Osteoblast (primary cell): ENCODE measurements at regions not wholly inside any gene's neighbourhood (a gene's known extent, or its start where the extent isn't known, plus 50 kb on each side); places are given as distances from the start of the nearest gene placed in this dataset.

Experiments used
- DNase-seq: peaks from one replicate; pipeline ENCODE4 v3.0.0; 2011; ENCODE audit warnings: low spot score, mixed read lengths; ENCODE audit not compliant: insufficient read length; ENCODE audit errors: missing footprints
- H2AFZ ChIP-seq: 2 replicates; pipeline ENCODE4 v1.6.0; 2011; ENCODE audit warnings: mild to moderate bottlenecking, low read length
- H3K27ac ChIP-seq: 2 replicates; pipeline ENCODE4 v1.5.1; 2011; ENCODE audit warnings: mild to moderate bottlenecking, low read depth, low read length, moderate library complexity
- H3K27me3 ChIP-seq: 2 replicates; pipeline ENCODE4 v1.6.0; 2012; ENCODE audit warnings: mild to moderate bottlenecking, control low read depth, inconsistent platforms, low read length, moderate library complexity; ENCODE audit not compliant: insufficient read depth
- H3K36me3 ChIP-seq: 2 replicates; pipeline ENCODE4 v1.5.1; 2011; ENCODE audit warnings: mild to moderate bottlenecking, low read length, control low read depth, moderate library complexity; ENCODE audit not compliant: insufficient read depth
- H3K4me1 ChIP-seq: 2 replicates; pipeline ENCODE4 v1.5.1; 2011; ENCODE audit warnings: mild to moderate bottlenecking, low read length, control low read depth, moderate library complexity; ENCODE audit not compliant: insufficient read depth
- H3K4me2 ChIP-seq: 2 replicates; pipeline ENCODE4 v1.6.0; 2011; ENCODE audit warnings: mild to moderate bottlenecking, low read length; ENCODE audit not compliant: insufficient read depth
- H3K4me3 ChIP-seq: fragments of 200-600 bp; sonication (generic); 3 replicates; pipeline ENCODE4 v1.5.1; 2012; ENCODE audit warnings: mild to moderate bottlenecking, low read length, inconsistent platforms; ENCODE audit not compliant: insufficient read depth
- H3K79me2 ChIP-seq: 2 replicates; pipeline ENCODE4 v1.6.0; 2012; ENCODE audit warnings: mild to moderate bottlenecking, low read length, control low read depth, inconsistent platforms; ENCODE audit not compliant: insufficient read depth
- H3K9me3 ChIP-seq: 2 replicates; pipeline ENCODE4 v1.5.1; 2011; ENCODE audit warnings: low read depth, low read length, control low read depth
- H4K20me1 ChIP-seq: 2 replicates; pipeline ENCODE4 v1.6.0; 2012; ENCODE audit warnings: mild to moderate bottlenecking, low read length, control low read depth; ENCODE audit not compliant: insufficient read depth
- CTCF ChIP-seq: IDR thresholded peaks from 2 replicates; pipeline ENCODE4 v1.5.1; 2011; ENCODE audit warnings: mild to moderate bottlenecking, low read depth, low read length, moderate library complexity; ENCODE audit errors: extremely low read depth

- no peaks in the 10 kb centered on the region for H3K9me3 ChIP-seq
- H3K4me2 ChIP-seq: no peak overlapping the region
- no peaks in the 10 kb centered on the region for H4K20me1 ChIP-seq
- H3K4me1 ChIP-seq: no peaks in the 10 kb centered on the region
- DNase-seq: no peak
- H3K27me3 ChIP-seq: peaks cover 35% of the 10 kb centered on the region
- no peak overlapping the region for H3K27ac ChIP-seq
- no peak for TF ChIP-seq CTCF
- no peak overlapping the region for H2AFZ ChIP-seq
- no peaks in the 10 kb centered on the region for H3K79me2 ChIP-seq
- no peak overlapping the region for H3K4me3 ChIP-seq
- no peaks in the 10 kb centered on the region for H3K36me3 ChIP-seq
Observed at GRCh38 chr17:72223866-72224291, 103.1 kb downstream of the SOX9 start.

- Histone ChIP-seq H3K79me2 (no peaks in the 10 kb centered on the region), H3K27me3 (peaks cover 11% of the 10 kb centered on the region), H4K20me1 (no peaks in the 10 kb centered on the region), H3K27ac (no peak overlapping the region), H3K4me3 (no peak overlapping the region), H3K36me3 (no peaks in the 10 kb centered on the region), H2AFZ (no peak overlapping the region), H3K4me1 (no peaks in the 10 kb centered on the region), H3K4me2 (no peak overlapping the region), H3K9me3 (no peaks in the 10 kb centered on the region)
- no peak for TF ChIP-seq CTCF
- DNase-seq: no peak
Observed at GRCh38 chr17:72226322-72226721, 105.5 kb downstream of the SOX9 start.

DNA sequence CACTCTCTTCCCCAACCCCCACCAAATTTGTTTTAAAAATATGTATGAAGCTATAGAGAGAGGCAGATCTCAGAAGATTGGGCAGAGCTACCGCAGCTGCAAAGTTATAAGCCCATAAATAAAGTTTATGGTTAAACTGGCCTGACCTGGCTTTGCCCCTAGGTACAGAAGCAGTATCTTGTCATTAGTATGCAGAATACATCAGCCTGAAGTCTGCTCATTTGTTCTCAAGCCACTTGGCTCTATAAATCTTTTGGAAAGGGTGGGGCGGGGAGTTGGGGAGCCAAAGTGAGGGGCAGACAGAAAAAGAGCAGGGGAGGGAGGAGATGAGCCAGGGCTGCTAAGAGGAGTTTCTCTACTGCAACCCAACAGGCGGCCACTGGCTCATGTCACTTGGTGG is 113.2 kb downstream of the SOX9 start:
- Histone ChIP-seq H3K4me1 (no peaks in the 10 kb centered on the region), H2AFZ (no peak overlapping the region), H3K27ac (no peak overlapping the region), H3K79me2 (no peaks in the 10 kb centered on the region), H3K4me2 (no peak overlapping the region), H3K4me3 (no peak overlapping the region), H3K27me3 (peaks cover 3% of the 10 kb centered on the region), H3K9me3 (no peaks in the 10 kb centered on the region), H3K36me3 (no peaks in the 10 kb centered on the region), H4K20me1 (no peaks in the 10 kb centered on the region)
- no peak for TF ChIP-seq CTCF
- DNase-seq: no peak

DNA sequence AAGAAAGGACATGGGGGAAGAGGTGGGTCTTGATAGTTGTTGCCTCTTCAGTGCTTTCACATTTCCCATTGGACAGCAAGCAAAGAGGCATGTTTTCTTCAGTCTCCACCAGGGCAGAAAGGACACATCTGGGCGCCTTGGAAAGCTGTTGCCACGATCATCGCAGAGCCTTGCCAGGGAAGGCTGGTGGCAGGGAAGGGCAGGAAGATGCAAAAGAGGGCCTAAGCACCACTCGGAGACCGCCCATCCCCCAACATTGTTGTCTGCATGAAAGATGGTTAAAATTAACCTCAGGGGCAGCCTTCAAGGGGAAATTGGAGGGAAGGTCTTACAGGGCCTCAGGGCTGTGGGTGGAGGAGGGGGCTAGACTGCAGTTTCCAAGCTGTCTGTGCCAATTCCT is 114.2 kb downstream of the SOX9 start:
- no peak overlapping the region for H3K4me3 ChIP-seq
- H2AFZ ChIP-seq: no peak overlapping the region
- no peaks in the 10 kb centered on the region for H3K36me3 ChIP-seq
- no peak overlapping the region for H3K4me2 ChIP-seq
- TF ChIP-seq CTCF: no peak
- peaks cover 3% of the 10 kb centered on the region for H3K27me3 ChIP-seq
- no peaks in the 10 kb centered on the region for H4K20me1 ChIP-seq
- H3K79me2 ChIP-seq: no peaks in the 10 kb centered on the region
- DNase-seq: no peak
- no peak overlapping the region for H3K27ac ChIP-seq
- H3K9me3 ChIP-seq: no peaks in the 10 kb centered on the region
- H3K4me1 ChIP-seq: no peaks in the 10 kb centered on the region
